GM12865 (cell line): ENCODE measurements at regions not wholly inside any gene's neighbourhood (a gene's known extent, or its start where the extent isn't known, plus 50 kb on each side); places are given as distances from the start of the nearest gene placed in this dataset.
"Not testable (repeated sequence)": the region's sequence is repeated elsewhere in the genome, so short reads cannot be mapped to it uniquely, and the experiment has no call there.

Experiments
- DNase-seq: peaks from one replicate; pipeline ENCODE4 v3.0.0; 2010; ENCODE audit warnings: low read depth
- H3K4me3 ChIP-seq: 2 replicates; pipeline ENCODE4 v1.5.1; 2011; ENCODE audit warnings: mild to moderate bottlenecking, low read depth, low read length, control low read depth
- CTCF ChIP-seq: IDR thresholded peaks from 2 replicates; pipeline ENCODE4 v1.5.1; 2011; ENCODE audit warnings: low read length, control low read depth, low read depth, inconsistent platforms; ENCODE audit not compliant: insufficient read depth; ENCODE audit errors: missing control alignments

- no peak overlapping the region for H3K4me3 ChIP-seq
- no peak for TF ChIP-seq CTCF
- DNase-seq: no peak
Observed at GRCh38 chr21:14889080-14889810, 175.6 kb downstream of the NRIP1 start.

- no peak for TF ChIP-seq CTCF
- H3K4me3 ChIP-seq: no peak overlapping the region
- DNase-seq: no peak
Observed at GRCh38 chr21:14888202-14888601, 176.6 kb downstream of the NRIP1 start.

- TF ChIP-seq CTCF: no peak
- no peak for DNase-seq
- no peak overlapping the region for H3K4me3 ChIP-seq
Observed at GRCh38 chr21:14886001-14886400, 178.8 kb downstream of the NRIP1 start.

GRCh38 chr21:14883351-14883750, 181.4 kb downstream of the NRIP1 start:
- TF ChIP-seq CTCF: no peak
- no peak for DNase-seq
- H3K4me3 ChIP-seq: no peak overlapping the region

DNA sequence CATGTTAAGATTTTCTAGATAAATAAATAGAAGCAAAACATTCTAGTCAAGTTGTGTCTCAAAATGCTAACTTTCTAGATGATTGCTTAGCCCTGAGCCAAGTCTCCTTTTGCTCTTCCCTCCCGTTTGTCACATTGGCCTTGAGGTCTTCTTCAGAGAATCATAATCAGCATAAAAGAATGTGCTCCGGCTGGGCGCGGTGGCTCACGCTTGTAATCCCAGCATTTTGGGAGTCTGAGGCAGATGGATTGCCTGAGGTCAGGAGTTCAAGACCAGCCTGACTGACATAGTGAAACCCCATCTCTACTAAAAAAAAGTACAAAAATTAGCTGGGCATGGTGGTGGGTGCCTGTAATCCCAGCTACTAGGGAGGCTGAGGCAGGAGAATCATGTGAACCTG, 182.3 kb downstream of the NRIP1 start:
- not testable (repeated sequence) for DNase-seq, H3K4me3 ChIP-seq

GRCh38 chr21:14881863-14882499, 182.8 kb downstream of the NRIP1 start:
- DNase-seq: no peak
- H3K4me3 ChIP-seq: no peak overlapping the region
- TF ChIP-seq CTCF: no peak

GRCh38 chr21:14880922-14881321, 183.9 kb downstream of the NRIP1 start:
- H3K4me3 ChIP-seq: no peak overlapping the region
- DNase-seq: no peak
- TF ChIP-seq CTCF: no peak
